ENCODE measurements at regions not wholly inside any gene's neighbourhood (a gene's known extent, or its start where the extent isn't known, plus 50 kb on each side); places are given as distances from the start of the nearest gene placed in this dataset.

- Mint-ChIP-seq H3K27me3 (ENCODE audit: low read depth, unreplicated experiment) (no peaks in the 10 kb centered on the region), H3K36me3 (ENCODE audit: low read depth, unreplicated experiment) (no peaks in the 10 kb centered on the region), H3K4me3 (ENCODE audit: unreplicated experiment) (no peak overlapping the region), H3K9me3 (ENCODE audit: unreplicated experiment) (no peaks in the 10 kb centered on the region), H3K4me1 (ENCODE audit: low read depth, unreplicated experiment) (peaks cover 49% of the 10 kb centered on the region), H3K27ac (ENCODE audit: unreplicated experiment) (peak overlapping the region; percentile 59)
- Histone ChIP-seq H3K9me3 (ENCODE audit: insufficient read depth, low read depth, low read length) (no peaks in the 10 kb centered on the region), H3K79me2 (ENCODE audit: insufficient read depth, low read length) (no peaks in the 10 kb centered on the region), H3K9ac (ENCODE audit: low read length) (no peak overlapping the region), H3K4me1 (ENCODE audit: insufficient read depth, low read length) (peaks cover 24% of the 10 kb centered on the region), H3K4me3 (ENCODE audit: insufficient read depth, low read depth, low read length) (no peak overlapping the region), H3K4me2 (ENCODE audit: low read length) (no peak overlapping the region), H3K36me3 (ENCODE audit: insufficient read depth, low read length) (no peaks in the 10 kb centered on the region), H3K27ac (ENCODE audit: low read depth, low read length) (peak overlapping the region; percentile 96), H2AFZ (ENCODE audit: low read depth, low read length) (no peak overlapping the region), H3K27me3 (ENCODE audit: insufficient read depth, low read length) (no peaks in the 10 kb centered on the region), H4K20me1 (ENCODE audit: insufficient read depth, low read length) (no peaks in the 10 kb centered on the region)
- TF ChIP-seq CTCF (IDR thresholded peaks at IDR 0.05; ENCODE audit: insufficient read depth, low read depth, low read length) (no peak), EZH2 (IDR thresholded peaks at IDR 0.05; ENCODE audit: insufficient read depth, low read length) (no peak)
- FAIRE-seq (no peak), DNase-seq (ENCODE audit: low read depth) (peak; percentile 59)
Measured at GRCh38 chr10:4684434-4684833, 141.6 kb upstream of the AKR1E2 start.

DNA sequence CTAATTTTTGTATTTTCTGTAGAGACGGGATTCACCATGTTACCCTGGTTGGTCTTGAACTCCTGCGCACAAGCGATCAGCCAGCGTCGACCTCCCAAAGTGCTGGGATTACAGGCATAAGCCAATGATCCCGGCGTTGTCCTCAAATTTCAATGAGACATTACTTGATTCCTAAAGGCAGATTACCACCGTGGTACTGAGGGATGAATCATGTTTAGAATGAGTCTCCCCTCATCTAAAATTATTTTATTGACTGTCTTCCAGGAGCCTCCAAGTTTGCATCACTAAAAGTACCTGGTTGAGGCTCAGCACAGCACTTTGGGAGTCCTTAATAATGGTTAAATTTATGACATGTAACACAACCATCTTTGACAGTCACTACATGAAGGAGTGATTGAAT, 142.2 kb upstream of the AKR1E2 start:
- TF ChIP-seq EZH2 (IDR thresholded peaks at IDR 0.05; ENCODE audit: insufficient read depth, low read length) = no peak
- TF ChIP-seq CTCF (IDR thresholded peaks at IDR 0.05; ENCODE audit: insufficient read depth, low read depth, low read length) = no peak
- no peaks in the 10 kb centered on the region for H3K79me2 ChIP-seq (ENCODE audit: insufficient read depth, low read length)
- no peak for FAIRE-seq

GRCh38 chr10:4683137-4683536, 142.9 kb upstream of the AKR1E2 start:
- Mint-ChIP-seq H3K27ac (ENCODE audit: unreplicated experiment) (peak overlapping the region; percentile 34), H3K36me3 (ENCODE audit: low read depth, unreplicated experiment) (no peaks in the 10 kb centered on the region), H3K9me3 (ENCODE audit: unreplicated experiment) (no peaks in the 10 kb centered on the region), H3K4me1 (ENCODE audit: low read depth, unreplicated experiment) (peaks cover 41% of the 10 kb centered on the region), H3K4me3 (ENCODE audit: unreplicated experiment) (no peak overlapping the region), H3K27me3 (ENCODE audit: low read depth, unreplicated experiment) (no peaks in the 10 kb centered on the region)
- Histone ChIP-seq H3K9ac (ENCODE audit: low read length) (no peak overlapping the region), H3K4me2 (ENCODE audit: low read length) (no peak overlapping the region), H3K4me1 (ENCODE audit: insufficient read depth, low read length) (peaks cover 30% of the 10 kb centered on the region), H3K79me2 (ENCODE audit: insufficient read depth, low read length) (no peaks in the 10 kb centered on the region), H3K27ac (ENCODE audit: low read depth, low read length) (no peak overlapping the region), H4K20me1 (ENCODE audit: insufficient read depth, low read length) (no peaks in the 10 kb centered on the region), H3K4me3 (ENCODE audit: insufficient read depth, low read depth, low read length) (no peak overlapping the region), H3K9me3 (ENCODE audit: insufficient read depth, low read depth, low read length) (no peaks in the 10 kb centered on the region), H3K27me3 (ENCODE audit: insufficient read depth, low read length) (no peaks in the 10 kb centered on the region), H2AFZ (ENCODE audit: low read depth, low read length) (no peak overlapping the region), H3K36me3 (ENCODE audit: insufficient read depth, low read length) (no peaks in the 10 kb centered on the region)
- TF ChIP-seq CTCF (IDR thresholded peaks at IDR 0.05; ENCODE audit: insufficient read depth, low read depth, low read length) = no peak
- no peak for TF ChIP-seq EZH2 (IDR thresholded peaks at IDR 0.05; ENCODE audit: insufficient read depth, low read length)
- FAIRE-seq = no peak
- DNase-seq (ENCODE audit: low read depth) = no peak

More for the DNA sequence above, 142.2 kb upstream of the AKR1E2 start:
- H3K4me3 ChIP-seq (ENCODE audit: insufficient read depth, low read depth, low read length) = no peak overlapping the region
- H3K4me2 ChIP-seq (ENCODE audit: low read length) = no peak overlapping the region
- no peak for DNase-seq (ENCODE audit: low read depth)
- H3K9ac ChIP-seq (ENCODE audit: low read length) = no peak overlapping the region
- peaks cover 44% of the 10 kb centered on the region for H3K4me1 Mint-ChIP-seq (ENCODE audit: low read depth, unreplicated experiment)
- H3K27me3 ChIP-seq (ENCODE audit: insufficient read depth, low read length) = no peaks in the 10 kb centered on the region
- H3K9me3 ChIP-seq (ENCODE audit: insufficient read depth, low read depth, low read length) = no peaks in the 10 kb centered on the region
- no peaks in the 10 kb centered on the region for H3K36me3 ChIP-seq (ENCODE audit: insufficient read depth, low read length)
- peak overlapping the region; percentile 59 for H3K27ac Mint-ChIP-seq (ENCODE audit: unreplicated experiment)
- peak overlapping the region; percentile 96 for H3K27ac ChIP-seq (ENCODE audit: low read depth, low read length)
- no peaks in the 10 kb centered on the region for H4K20me1 ChIP-seq (ENCODE audit: insufficient read depth, low read length)
- H3K4me3 Mint-ChIP-seq (ENCODE audit: unreplicated experiment) = no peak overlapping the region
- no peaks in the 10 kb centered on the region for H3K27me3 Mint-ChIP-seq (ENCODE audit: low read depth, unreplicated experiment)
- no peak overlapping the region for H2AFZ ChIP-seq (ENCODE audit: low read depth, low read length)
- H3K36me3 Mint-ChIP-seq (ENCODE audit: low read depth, unreplicated experiment) = no peaks in the 10 kb centered on the region
- H3K9me3 Mint-ChIP-seq (ENCODE audit: unreplicated experiment) = no peaks in the 10 kb centered on the region
- H3K4me1 ChIP-seq (ENCODE audit: insufficient read depth, low read length) = peaks cover 24% of the 10 kb centered on the region
